DMS 273 (cell line): ENCODE measurements at regions not wholly inside any gene's neighbourhood (a gene's known extent, or its start where the extent isn't known, plus 50 kb on each side); places are given as distances from the start of the nearest gene placed in this dataset.
A peak's percentile ranks its signal among the peaks of the same experiment; 100 is the strongest.

Experiments
- DNase-seq: peaks from one replicate; lab custom pipeline; 2025; ENCODE audit not compliant: unreplicated experiment; lab: John Stamatoyannopoulos, UW

DNA sequence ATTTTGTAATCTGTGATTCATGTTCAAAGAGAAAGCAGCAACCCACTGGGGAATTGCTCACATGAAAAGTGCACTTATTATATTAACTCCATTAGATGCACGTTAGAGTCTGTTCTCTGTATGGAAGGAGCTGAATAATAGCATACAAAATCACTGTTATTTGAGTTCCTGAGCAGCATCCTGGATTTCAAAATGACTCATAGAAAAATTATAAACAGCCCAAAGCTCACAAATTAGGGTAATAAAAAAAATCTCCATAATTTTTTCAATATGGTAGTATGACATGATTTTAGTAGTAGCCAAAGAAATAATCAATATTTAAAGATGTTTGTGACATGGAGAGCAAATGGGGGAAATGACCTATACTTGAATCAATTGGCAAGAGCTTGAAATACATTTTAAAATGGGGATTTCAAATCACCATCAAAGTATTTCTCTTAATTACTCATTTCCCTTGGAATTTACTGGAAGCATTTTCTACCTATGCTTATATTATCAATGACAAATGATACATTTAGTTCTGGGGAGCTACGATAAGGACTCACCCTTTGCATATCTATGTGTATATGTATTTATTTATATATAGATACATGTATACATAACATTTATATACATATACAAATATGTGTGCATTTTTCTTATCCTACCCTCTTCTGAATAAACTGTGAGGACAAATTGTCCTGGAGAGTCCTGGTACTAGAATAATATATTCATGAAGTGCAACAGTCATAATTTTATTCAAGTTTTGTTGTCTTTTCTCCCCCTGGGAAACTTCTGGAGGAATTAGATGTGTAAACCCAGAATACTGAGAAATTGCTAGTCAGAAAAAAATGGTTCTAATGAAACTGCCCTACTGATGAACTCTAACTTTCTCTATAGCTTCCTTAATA is 116.3 kb downstream of the RPL22L1 start:
- DNase-seq = no peak

DNA sequence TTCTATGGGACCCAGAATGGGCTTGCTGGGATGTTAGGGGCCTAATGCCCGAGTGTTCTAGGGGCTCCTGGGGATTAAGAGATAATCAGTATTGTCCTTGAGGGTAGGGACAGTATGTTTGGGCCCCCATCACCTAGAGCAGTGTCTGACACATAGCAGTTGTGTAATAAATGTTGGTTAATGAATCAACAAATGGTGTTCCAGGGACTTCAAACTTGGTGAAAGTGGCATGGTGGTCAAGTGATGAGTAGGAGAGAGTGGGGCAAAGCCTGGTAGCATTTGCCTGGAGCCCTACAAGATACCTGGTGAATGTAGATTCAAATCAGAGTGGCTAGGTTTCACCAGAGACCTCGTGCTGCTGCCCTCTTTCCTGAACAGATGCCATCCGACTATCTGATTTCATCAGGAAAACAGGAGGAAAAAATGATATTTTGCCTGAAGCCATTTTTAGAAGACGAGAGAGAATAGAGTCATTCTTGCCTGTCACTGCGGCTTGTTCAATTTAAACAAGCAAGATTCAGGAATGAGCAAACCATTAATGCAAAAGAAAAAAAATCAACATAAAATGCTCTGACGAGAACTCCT is 117.3 kb downstream of the RPL22L1 start:
- no peak for DNase-seq

DNA sequence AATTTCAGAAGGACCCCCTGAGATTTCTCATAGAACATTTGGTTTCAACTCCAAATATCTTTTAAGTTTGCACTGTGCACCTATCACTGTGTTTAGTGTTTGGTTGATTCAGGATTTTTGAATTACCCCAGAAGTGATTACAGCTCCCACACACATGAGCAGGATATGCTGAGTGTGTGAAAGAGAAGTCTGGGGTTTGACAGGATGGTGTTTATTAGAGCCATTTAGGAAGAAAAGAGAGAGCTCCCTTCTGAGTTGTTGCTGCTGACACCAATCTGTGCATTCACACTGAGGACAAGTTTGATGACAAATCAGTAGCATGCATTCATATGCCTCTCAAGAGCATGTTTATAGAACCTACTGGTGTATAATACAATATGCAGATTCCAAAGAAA is 118.1 kb downstream of the RPL22L1 start:
- DNase-seq = peak; percentile 56

DNA sequence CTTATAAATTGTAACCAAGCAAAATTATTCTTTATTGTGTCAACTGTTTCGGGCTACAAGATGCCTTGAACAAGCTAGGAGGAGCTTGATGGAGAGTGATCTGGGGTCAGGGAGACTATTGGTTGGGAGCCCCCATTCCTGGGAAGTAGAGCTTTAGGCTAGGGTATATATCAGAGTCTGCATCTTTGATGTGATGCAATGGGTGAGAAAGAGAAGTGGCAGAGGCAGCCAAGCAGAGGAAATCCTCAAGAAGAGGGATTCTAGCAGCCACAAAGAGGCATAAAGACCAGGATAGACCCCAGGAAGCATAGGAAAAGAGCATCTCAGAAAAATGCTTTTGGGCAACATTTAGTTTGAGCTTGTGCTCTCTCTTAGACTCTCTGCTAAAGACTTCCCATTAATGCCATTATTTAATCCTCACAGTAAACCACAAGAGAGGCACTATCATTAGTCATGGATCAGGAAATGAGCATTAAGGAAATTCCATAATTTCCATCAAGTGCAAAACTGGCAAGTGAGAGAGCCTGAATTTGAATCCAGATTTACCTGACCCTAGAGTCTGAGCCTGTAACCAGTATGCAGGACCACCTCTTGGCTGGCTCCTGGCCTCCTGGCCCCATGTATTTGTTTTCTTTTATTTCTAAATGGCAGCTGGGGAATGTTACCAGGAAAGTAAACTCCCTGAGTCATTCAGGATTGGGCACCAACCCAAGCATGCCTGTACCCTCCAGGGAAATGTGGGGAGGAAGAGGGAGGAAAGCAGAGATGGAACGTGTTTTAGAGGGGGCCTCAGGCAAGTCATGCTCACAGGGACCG is 118.7 kb downstream of the RPL22L1 start:
- DNase-seq = peak; percentile 93

DNA sequence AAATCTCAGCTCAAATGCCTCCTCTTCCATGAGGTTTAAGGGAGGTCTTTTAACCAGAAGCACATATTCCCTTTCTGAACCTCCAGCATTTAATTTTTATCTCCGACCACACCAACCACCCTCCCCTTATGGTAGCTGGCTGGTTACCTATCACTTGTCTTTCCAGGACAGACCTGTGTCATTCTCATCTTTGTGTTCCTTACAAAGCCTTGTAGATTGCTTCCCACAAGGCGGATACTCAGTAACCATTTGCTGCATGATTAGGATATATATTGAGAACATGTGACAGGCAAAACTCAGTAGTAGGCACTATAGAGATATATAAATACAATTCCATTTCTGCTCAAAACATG is 119.5 kb downstream of the RPL22L1 start:
- no peak for DNase-seq

DNA sequence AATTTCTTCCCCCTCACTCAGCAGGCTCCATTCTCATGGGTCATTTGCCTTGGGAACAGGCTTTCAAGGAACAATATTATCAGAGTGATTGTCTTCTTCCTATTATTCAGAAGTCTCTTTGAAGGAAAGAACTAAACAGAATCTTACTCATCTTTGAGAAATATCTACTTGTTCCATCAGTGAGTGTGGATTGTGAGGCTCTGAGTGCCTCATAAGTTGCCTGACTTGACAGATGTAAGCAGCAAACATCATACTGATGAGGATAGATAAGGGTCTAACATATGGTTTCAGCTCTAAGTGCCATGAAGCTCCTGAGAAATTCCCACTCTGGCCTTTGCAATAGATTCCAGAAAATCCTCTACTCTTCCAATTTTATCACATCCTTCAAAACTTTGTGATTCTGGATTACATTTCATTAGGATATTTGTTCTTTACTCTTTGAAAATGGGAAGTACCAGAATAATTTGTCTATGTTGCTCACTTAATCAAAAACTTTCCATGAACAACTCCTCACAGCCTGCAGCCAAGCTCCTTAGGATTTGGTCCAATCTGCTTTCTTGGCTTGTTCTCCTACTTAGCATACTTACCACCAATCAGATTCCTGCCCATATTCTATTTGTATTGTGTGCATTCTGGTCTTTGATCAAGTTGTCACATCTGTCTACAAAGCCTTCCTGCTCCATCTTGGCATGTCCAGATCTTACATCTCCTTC is 120.1 kb downstream of the RPL22L1 start:
- DNase-seq = peak; percentile 66

DNA sequence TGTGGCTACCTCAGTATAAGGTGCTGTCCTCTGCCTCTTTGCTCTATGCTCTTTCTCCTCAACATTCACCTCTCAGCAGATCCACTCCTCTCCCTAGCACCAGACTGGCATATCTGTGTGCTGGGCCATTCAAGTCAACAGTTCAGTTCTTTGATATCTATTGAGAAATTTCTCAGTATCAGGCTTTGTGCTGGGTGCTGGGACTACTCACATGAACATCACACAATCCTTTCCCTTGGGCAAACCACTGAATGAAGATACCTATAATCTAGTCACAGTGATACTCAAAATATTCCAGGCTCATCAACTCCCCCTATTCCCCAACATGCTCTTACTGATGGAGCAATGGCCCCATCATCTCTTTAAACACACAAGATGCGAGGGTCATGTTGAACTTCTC is 120.8 kb downstream of the RPL22L1 start:
- DNase-seq = no peak

DNA sequence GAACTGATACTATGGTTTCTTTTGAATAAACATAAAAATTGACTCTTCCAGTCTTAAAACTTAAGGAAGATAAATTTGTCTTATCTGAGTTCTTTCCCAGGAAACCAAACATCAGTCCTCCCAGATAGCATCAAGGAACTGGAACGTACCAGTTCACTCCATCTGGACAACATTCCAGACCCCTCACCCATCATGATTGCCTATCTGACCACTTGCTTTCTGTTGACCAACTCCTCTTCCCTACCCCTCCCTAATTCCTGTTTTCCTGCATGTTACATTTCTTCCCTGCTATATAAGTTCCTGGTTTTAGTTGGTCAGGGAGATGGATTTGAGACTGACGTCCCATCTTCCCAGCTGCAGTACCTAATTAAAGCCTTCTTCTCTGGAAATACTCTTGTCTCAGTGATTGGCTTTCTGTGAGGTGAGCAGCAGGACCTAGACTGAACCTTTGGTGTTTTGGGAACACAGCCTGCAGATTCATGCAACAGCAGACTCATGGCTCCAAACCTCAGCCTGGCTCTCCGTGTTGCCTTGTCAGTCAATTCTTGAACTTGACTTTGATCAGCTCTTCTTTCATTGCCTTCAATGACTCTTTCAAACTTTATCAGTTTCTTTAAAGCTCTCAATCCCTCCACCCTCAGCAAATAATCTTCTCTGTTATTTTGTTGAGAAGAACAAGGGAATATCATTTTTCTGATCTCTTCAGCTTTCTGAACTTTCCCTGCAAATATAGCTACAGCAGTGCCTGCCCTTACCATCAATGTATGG is 123.6 kb downstream of the RPL22L1 start:
- DNase-seq = no peak

DNA sequence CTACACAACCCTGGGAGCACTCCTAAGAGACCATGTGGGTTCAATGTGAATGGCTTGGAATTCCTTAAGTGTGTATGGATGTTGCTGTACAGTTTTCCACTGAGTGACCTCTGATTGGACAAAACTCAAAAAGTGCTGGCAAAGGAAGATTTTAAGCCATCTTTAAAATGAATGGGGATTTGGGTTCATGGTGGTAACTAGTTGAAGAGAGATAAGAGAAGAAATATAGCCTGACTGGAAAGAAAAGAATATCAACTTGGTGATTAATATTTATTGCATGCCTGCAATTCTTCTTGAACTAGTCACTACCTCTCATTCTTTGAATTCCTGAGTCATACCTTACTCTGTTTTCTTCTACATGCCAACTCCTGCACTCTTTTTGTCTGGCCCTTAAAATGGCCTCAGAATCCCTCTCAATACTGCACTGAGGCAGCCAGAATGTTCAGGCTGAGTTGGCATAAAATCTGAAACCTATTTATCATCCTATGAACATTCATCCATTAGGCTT is 124.7 kb downstream of the RPL22L1 start:
- DNase-seq = no peak

DNA sequence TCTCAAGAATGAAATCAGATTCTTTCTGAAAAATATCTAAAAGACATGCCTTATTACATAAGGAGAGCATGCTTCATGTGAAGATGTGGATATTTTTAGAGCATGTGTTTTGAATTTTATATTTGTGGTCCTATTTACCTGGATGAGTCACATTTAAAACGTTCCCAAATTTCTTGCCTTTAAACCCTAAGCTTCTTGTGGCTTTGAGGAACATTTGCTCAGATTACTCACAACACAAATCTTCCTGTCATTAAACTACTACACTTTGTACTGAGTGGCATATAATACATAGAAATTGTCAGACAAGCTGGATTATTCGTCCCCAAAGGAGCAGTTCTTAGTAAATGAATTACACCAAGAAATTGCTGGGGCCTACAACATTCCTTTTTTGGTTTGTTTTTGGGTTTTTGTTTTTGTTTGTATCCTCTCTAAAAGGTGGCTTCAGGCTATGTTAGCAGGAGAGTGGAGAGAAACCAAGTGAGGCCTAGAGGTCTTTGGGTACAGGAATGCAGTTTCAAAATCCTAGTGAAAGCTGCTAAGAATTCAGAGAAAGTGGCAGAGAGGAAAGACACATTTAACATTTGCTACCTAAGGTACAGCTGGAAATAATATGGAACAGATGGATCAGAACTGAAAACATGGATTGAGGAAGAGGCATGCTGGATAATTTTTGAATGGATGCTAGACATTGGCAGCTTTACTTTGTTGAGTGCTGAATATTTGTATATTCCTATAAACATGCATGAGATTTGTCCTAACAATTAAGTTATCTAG is 128.1 kb downstream of the RPL22L1 start:
- peak; percentile 44 for DNase-seq

DNA sequence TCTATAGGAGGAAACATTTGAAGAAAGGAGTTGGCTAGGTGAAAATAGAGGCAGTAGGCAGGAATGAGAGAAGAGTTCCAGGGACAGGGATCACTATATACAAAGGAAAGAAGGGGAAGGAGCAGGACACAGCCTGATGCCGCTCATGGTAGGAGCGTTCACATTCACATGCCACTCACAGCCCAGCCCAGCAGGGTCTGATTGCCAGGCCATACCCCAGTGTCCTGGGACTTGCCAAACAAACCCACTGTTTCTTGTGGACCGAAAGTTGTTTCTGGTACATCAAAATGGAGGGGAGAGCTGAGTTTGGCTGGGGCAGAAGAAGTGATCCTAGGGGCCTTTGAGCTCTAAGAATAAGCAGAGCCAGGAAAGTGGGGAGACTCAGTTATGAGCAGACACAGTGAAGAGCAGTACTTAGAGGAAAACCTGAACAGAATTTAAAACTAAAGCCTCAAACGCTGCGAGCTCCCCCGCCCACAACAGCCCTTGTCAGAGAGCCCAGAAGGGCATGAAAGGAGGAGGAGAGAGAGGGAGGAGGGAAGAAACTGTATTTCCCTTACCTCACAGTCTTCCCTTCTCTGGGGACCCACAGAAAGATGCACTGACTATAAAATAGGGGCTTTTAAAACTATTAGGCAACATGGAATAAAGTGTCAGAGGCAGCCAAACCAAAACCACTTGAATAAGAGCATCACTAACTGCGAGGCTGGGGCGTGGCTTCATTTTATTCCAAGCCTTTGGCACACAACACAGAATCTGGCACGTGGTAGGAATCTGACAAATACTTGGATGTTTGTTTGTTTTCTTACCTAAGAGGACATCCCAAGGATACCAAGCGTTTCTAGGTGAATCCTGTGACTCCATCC is 129.0 kb downstream of the RPL22L1 start:
- DNase-seq = peak; percentile 78

DNA sequence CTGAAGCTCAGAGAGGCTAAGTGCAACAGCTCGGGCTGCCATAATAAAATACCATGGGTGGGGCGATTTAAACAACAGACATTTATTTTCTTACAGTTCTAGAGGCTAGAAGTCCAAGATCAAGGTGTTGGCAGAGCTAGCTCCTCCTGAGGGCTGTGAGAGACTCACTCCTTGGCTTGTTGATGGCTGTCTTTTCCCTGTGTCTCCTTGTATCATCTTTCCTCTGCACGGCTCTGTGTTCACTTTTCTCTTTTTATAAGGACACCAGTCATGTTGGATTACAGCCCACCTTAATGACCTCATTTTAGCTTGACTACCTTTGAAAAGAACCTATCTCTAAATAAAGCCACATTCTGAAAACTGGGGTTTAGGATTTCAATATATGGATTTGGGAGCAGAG is 129.7 kb downstream of the RPL22L1 start:
- DNase-seq = no peak

DNA sequence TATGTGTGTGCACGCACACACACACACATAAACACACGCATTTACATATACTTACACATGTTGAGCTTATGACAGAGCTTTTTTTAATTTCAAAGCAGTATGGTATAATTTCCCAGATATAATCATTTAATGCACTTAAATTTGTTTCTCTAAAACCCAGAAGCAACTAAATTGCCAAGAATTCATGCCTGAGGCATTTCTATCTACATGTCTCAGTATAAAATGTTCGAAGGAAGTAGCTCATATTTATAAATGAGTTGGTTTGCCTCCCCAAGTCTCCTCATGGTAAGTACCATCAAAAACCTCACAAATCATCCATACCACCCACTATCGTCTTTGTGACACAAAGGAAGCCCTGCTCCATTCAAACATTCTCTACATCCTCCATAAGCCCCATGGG is 130.6 kb downstream of the RPL22L1 start:
- no peak for DNase-seq

DNA sequence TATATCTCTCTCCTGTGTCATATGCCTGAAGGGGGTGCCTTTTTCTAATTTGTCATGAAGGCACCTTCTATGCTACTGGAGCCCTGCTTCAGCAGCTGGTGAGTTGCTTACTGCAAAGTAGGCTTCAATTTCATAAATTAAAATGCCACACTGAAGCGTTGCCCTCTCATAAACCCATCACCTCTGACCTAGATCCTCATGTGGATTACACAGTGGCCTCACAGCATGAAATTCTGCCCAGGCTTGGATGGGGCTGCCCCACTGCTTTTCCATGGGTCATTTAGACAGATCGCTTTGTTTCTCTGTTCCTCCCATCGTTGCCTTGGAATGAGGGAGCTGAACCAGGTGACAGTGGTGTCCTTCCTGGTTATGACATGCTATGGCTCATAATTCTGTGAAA is 131.2 kb downstream of the RPL22L1 start:
- DNase-seq = no peak

DNA sequence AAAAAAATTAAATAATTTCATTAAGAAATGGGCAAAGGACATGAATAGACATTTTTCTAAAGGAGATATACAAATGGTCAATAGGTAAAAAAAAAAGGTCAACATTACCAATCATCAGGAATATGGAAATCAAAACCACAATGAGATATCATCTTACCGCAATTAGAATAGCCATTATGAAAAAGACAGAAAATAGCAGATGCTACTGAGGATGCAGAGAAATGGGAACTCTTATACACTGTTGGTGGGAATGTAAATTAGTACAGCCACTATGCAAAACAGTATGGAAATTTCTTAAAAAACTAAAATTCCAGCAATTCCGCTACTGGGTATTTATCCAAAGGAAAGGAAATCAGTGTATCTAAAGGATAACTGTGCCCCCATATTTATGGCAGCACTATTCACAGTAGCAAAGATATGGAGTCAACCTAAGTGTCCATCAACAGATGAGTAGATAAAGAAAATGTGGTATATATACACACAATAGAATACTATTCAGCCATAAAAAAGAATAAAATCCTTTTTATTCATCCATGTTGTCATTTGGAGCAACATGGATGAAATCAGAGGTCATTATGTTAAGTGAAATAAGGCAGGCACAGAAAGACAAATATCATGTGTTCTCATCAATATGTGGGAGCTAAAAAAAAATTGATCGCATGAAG is 132.4 kb downstream of the RPL22L1 start:
- DNase-seq = no peak

DNA sequence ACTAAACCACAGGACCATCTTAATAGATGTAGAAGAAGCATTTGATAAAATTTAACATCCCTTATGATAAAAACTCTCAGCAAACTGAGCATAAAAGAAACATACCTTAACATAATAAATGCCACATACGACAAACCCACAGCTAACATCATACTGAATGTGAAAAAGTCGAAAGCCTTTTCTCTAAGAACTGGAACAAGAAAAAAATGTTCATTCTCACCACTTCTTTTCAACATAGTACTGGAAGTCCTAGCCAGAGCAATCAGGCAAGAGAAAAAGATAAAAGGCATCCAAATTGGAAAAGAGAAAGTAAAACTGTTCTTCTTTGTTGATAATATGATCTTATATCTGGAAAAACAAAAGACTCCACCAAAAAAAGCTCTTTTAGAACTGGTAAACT is 134.2 kb downstream of the RPL22L1 start:
- no peak for DNase-seq

DNA sequence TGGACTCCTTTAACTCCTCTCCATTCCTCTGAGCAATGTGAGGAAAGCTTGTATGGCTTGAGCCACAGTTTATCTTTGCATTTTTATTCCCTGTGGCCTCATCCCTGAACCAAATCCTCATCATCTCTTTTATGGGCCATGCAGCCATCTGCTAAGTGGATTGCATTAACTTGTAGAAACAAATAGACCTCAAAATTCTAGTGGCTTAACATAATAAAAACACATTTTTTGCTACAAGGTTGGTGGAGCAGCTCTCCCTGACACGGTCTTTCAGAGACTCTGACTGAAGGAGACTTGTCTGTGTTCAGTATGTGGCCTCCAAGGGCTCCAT is 135.3 kb downstream of the RPL22L1 start:
- DNase-seq = no peak

DNA sequence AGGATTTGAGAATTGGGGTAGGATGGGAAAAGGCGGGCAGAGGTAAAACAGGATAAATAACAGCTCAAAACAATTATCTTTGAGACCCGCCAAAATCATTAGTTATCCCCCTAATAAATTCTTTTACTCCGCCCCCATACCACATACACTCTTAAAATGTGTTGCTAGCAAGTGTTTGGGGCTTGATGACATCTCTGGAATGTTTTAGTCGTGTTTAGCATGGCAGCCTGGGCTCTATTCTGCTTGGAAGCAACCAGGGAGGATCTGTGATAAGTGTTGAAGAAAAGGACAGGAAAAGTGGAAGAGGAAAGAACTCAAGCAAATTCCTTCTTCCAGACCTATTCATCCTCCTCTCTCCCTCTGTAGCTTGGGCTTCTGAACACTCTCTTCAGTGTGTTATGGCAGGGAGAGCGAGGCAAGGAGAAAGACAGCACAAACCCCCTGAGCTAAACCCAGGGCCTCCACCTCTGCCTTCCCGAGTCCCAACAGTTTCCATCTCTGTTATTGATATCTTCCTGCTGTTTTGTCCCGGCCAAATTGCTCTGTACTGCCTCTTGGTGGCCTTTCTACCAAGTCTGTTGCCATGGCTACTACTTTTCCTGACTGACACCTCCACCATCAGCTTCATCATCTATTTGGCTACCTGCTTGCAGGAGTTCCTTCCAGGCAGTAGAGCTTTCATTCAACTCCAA is 135.8 kb downstream of the RPL22L1 start:
- DNase-seq = peak; percentile 54
